HG03135 (cell line): ENCODE measurements at regions not wholly inside any gene's neighbourhood (a gene's known extent, or its start where the extent isn't known, plus 50 kb on each side); places are given as distances from the start of the nearest gene placed in this dataset.
"Not testable (repeated sequence)": the region's sequence is repeated elsewhere in the genome, so short reads cannot be mapped to it uniquely, and the experiment has no call there.

ENCODE experiments used
- ATAC-seq: cut with Tn5 transposase; IDR thresholded peaks from one replicate; pipeline ENCODE4 v1.9.1; 2021; ENCODE audit warnings: mild to moderate bottlenecking, moderate library complexity; ENCODE audit not compliant: unreplicated experiment

DNA sequence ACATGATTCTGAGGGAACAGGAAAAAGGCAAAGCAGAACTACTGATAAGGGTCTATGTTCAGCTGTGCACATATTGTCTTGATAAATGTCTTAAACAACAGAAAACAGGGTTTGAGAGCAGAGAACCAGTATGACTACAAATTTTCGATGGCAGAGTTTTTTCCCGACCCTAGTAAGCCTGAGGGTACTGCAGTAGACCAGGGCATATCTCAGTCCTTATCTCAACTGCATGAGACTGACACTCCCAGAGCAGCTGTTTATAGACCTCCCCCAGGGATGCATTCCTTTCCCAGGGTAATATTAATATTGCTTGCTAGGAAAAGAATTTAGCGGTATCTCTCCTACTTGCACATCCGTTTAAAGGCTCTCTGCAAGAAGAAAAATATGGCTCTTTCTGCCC lies 1176.8 kb upstream of the ADGRB3 start:
- ATAC-seq, result no peak

GRCh38 chr6:67451874-67452273 lies 1183.2 kb upstream of the ADGRB3 start:
- no peak for ATAC-seq

GRCh38 chr6:67450641-67451040 lies 1184.4 kb upstream of the ADGRB3 start:
- peak; percentile 59 for ATAC-seq

DNA sequence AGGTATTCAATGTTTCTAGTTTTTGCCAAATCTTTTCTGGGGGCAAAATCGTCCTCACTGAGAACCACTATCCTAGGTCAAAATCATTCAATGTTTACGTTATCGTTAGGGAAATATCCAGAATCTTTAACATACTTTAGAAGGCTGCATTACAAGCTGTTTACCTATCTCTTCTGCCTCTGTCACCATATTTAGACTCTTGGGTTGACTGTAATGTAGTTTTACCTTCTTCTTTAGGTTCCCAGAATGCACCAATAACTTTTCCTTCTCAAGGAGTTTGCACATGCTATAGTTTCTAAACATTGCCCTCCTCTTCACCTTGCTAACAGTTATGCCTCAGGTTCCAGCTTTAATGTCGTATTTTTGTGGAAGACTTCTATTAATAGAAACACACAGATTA lies 1185.5 kb upstream of the ADGRB3 start:
- no peak for ATAC-seq

GRCh38 chr6:67433124-67433523 lies 1202.0 kb upstream of the ADGRB3 start:
- no peak for ATAC-seq

GRCh38 chr6:67431076-67431475 lies 1204.0 kb upstream of the ADGRB3 start:
- ATAC-seq, result no peak

DNA sequence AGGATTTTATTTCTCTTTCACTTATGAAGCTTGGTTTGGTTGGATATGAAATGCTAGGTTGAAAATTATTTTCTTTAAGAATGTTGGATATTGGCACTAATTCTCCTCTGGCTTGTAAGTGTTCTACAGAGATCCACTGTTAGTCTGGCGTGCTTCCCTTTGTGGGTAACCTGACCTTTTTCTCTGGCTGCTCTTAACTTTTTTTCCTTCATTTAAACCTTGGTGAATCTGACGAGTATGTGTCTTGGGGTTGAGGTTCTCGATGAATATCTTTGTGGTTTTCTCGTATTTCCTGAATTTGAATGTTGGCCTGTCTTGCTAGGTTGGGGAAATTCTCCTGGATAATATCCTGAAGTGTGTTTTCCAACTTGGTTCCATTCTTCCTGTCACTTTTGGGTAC lies 1208.4 kb upstream of the ADGRB3 start:
- ATAC-seq, result not testable (repeated sequence)

DNA sequence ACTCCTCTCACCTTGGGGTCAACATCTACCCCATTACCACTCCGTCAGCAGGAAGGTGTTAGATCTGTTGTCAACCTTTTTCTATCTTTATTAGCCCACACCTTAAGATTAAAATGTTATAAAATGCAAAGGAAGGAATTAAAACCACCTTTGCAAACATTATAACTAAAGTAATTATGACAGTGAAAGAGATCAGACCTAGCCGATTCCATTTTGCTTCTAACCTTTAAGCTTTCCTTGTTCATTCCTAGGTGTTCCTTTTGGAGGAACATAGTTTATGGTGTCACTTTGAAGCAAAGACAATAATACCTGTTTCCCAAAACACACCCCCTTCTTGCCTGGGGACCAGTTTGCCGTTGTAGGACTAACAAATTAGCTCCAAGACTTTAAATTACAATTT lies 1223.0 kb upstream of the ADGRB3 start:
- no peak for ATAC-seq

DNA sequence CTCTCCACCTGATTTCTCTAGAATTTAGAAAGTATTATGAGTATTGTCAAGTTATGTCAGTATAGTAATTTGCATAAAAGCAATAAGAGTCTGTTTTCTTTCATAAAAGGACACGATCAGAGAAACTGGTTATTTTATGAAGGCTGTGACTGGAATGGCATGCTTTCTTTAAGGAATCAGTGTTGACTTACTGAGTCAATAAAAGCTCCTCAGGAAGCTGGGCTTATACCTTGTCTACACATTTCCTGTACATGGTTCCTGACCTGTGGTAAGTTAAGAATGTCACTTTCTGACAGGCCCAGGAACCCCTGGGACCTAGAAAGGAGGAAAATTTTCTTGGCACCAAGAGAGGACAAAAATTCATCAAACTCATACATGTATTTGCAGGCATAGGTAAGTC lies 1224.0 kb upstream of the ADGRB3 start:
- ATAC-seq, result no peak

GRCh38 chr6:67394254-67394653 lies 1240.8 kb upstream of the ADGRB3 start:
- no peak for ATAC-seq

- ATAC-seq, result no peak
These were observed 1241.7 kb upstream of the ADGRB3 start for GRCh38 chr6:67393356-67393755.

- no peak for ATAC-seq
These were observed 1243.1 kb upstream of the ADGRB3 start for GRCh38 chr6:67391955-67392354.

- no peak for ATAC-seq
These were observed 1265.4 kb upstream of the ADGRB3 start for GRCh38 chr6:67369679-67370078.

- no peak for ATAC-seq
These were observed 1272.1 kb upstream of the ADGRB3 start for GRCh38 chr6:67362976-67363375.

DNA sequence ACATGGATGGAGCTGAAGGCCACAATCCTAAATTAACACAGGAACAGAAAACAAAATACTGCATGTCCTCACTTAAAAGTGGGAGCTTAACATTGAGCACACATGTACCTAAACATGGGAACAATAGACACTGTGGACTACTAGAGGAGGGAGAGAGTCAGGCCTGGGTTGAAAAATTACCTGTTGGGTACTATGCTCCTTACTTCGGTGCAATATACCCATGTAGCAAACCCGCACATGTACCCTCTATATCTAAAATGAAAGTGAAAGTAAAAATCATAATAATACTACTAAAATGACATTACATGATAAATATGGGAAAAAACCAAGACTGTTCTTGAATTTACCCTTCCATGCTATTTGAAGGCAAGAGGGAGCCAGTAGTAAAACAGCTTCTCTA lies 1273.8 kb upstream of the ADGRB3 start:
- ATAC-seq, result no peak

DNA sequence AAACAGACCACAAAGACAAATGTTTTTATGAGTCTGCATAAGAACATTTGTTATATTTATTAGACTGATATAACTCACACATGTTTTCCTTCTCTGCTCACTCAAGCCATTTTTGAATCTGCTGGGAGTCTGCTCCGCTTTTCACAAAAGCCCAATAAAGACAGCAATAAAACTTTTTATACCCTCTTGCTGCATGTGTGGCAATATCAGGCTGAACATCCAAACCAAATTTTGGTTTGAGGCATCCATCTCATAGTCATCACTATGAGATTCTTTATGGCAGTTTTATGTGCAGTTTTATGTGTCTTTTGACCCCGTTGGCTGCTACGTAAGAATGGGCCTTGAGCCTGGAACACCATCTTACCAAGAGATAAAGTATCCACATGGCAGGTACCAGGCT lies 1276.8 kb upstream of the ADGRB3 start:
- ATAC-seq, result no peak

DNA sequence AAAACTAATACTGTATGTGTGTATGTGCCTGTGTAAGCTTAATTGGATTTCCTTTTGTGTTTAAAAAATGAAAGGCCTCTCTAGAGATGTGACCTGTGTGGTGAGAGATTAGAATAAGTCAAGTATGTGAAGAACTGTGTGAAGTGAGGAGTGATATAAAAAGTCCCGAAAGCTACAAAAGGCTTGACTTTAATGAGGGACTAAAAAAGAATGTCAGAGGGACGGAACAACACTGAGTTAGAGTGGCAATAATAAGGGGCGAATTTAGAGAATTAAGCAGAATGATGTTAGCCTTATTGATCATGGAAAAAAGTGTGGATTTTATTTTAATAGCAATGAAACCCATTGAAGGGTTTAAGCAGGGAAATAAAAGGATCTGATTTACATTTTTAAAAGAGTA lies 1281.2 kb upstream of the ADGRB3 start:
- ATAC-seq, result no peak

DNA sequence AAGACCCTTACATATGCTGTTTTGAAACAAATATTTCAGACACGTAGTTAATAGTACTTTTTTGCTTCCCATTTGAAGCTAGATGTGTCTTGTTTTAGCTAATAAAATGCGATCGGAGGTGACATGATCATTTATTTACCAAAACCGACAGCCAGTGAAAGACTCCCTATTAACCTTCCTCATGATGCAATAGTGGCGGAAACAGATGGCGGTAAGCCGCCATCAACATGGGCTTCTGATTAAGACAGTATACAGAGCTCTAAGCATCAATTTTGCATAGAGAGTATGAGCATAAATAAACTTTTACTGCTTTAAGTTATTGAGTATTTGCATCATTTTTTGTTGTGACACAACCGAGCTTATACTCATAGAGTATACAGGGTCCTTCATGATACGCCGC lies 1282.4 kb upstream of the ADGRB3 start:
- ATAC-seq, result no peak

GRCh38 chr6:67350729-67351128 lies 1284.4 kb upstream of the ADGRB3 start:
- no peak for ATAC-seq

GRCh38 chr6:67345946-67346345 lies 1289.1 kb upstream of the ADGRB3 start:
- no peak for ATAC-seq

DNA sequence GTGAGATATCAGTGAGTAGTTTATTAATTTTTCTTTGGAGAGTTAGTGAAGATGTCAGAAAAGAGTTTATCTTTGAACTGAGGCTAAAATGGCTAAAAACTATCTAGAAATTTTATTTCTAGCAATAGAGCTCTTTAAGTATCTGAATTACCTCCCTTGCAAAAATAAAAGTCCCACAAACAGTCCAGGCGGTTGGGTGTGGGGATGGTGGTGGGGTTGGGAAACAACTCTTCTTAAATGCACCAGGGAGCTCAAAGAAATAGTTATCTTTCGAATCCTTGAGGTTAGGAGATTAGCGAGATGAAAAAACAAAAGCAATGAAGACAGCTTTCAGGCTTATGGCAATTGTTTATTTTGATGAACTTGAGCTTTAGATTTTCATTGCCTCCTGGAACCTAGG lies 1299.1 kb upstream of the ADGRB3 start:
- ATAC-seq, result no peak

- ATAC-seq, result no peak
These were observed 1303.8 kb upstream of the ADGRB3 start for GRCh38 chr6:67331304-67331703.

DNA sequence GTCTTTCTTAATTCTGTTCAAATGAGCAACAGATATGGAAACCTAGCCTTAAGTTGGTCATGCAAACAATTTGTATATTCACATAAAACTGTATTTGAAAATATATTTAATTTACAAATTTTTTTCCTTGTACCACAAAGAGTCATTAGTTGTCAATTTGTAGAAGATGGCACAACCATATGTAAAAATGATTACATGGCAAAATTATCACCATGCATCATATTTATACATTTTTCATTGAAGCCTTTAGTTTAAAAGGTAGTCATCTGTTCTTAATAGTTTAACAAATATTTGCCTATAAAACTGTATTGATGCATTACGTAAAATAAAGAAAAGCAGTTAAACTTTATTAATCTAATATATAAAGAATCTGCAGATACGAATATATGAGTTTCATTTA lies 1306.8 kb upstream of the ADGRB3 start:
- no peak for ATAC-seq
